ENCODE measurements at regions not wholly inside any gene's neighbourhood (a gene's known extent, or its start where the extent isn't known, plus 50 kb on each side); places are given as distances from the start of the nearest gene placed in this dataset.
"Not testable (repeated sequence)": the region's sequence is repeated elsewhere in the genome, so short reads cannot be mapped to it uniquely, and the experiment has no call there.

GRCh38 chr9:41754822-41755221 lies 374.4 kb downstream of the CNTNAP3B start:
- not testable (repeated sequence) for TF ChIP-seq CTCF (IDR thresholded peaks at IDR 0.05); HEYL (CRISPR knock-in tag; IDR thresholded peaks at IDR 0.05); POLR2A (IDR thresholded peaks at IDR 0.05; ENCODE audit: low read length); RNF2 (IDR thresholded peaks at IDR 0.05; ENCODE audit: borderline replicate concordance, low read depth); BHLHE40 (IDR thresholded peaks at IDR 0.05; ENCODE audit: low read depth, low read length); CEBPB (IDR thresholded peaks at IDR 0.05); FOSB (CRISPR knock-in tag; IDR thresholded peaks at IDR 0.05); NR3C1 (IDR thresholded peaks at IDR 0.05); JUNB (IDR thresholded peaks at IDR 0.05); KDM1A (IDR thresholded peaks at IDR 0.05; ENCODE audit: low read depth); ZSCAN20 (CRISPR knock-in tag; IDR thresholded peaks at IDR 0.05)
